IMR-90 (cell line): ENCODE measurements at regions not wholly inside any gene's neighbourhood (a gene's known extent, or its start where the extent isn't known, plus 50 kb on each side); places are given as distances from the start of the nearest gene placed in this dataset.

Source experiments
- ATAC-seq: fragments of 200-7000 bp; cut with Tn5 transposase; 2 replicates; pipeline ENCODE4 v1.9.1; 2020; ENCODE audit warnings: low read depth, mild to moderate bottlenecking, moderate library complexity
- BruUV-seq: library from RNA; stranded (reverse); fragments of 400-500 nt; replicated peaks from 2 replicates; lab custom pipeline; 2021; lab: Mats Ljungman, UMichigan
- CTCF ChIA-PET: fragments of 300-600 bp; formaldehyde crosslinking; extraction: SDS; loops from one replicate; lab custom pipeline; 2021; ENCODE audit warnings: antibody characterized with exemption; lab: Yijun Ruan, JAX
- POLR2A ChIA-PET: fragments of 300-600 bp; sonication (Branson Sonifier 250); formaldehyde crosslinking; loops from one replicate; lab custom pipeline; 2022; ENCODE audit warnings: antibody characterized with exemption; ENCODE audit not compliant: unreplicated experiment; lab: Charles Lee
- DNase-seq: peaks from one replicate; pipeline ENCODE4 v3.0.0; 2013
- H2AFZ ChIP-seq: replicated peaks from 2 replicates; pipeline ENCODE3; 2013; ENCODE audit warnings: low read length, mild to moderate bottlenecking; ENCODE audit not compliant: poor library complexity
- H2AK5ac ChIP-seq: 2 replicates; pipeline ENCODE4 v1.6.1; 2013; ENCODE audit warnings: low read depth, low read length, inconsistent platforms
- H2AK9ac ChIP-seq: replicated peaks from 2 replicates; pipeline ENCODE3; 2013; ENCODE audit warnings: mild to moderate bottlenecking, low read depth, low read length, moderate library complexity; ENCODE audit not compliant: poor library complexity
- H2BK120ac ChIP-seq: 2 replicates; pipeline ENCODE4 v1.6.1; 2013; ENCODE audit warnings: low read depth, low read length, inconsistent platforms
- H2BK15ac ChIP-seq: 3 replicates; pipeline ENCODE4 v1.6.1; 2013; ENCODE audit warnings: low read depth, low read length, inconsistent platforms
- H2BK20ac ChIP-seq: 2 replicates; pipeline ENCODE4 v1.6.1; 2013; ENCODE audit warnings: low read depth, mild to moderate bottlenecking, inconsistent platforms, low read length, moderate library complexity
- H2BK5ac ChIP-seq: 2 replicates; pipeline ENCODE4 v1.6.1; 2013; ENCODE audit warnings: mild to moderate bottlenecking, low read depth, low read length, inconsistent platforms; ENCODE audit not compliant: poor library complexity, severe bottlenecking
- H3K14ac ChIP-seq: replicated peaks from 2 replicates; pipeline ENCODE4 v1.6.1; 2013; ENCODE audit warnings: low read depth, low read length, inconsistent platforms
- H3K18ac ChIP-seq: 2 replicates; pipeline ENCODE4 v1.6.1; 2013; ENCODE audit warnings: low read depth, low read length, control low read depth
- H3K23ac ChIP-seq: 2 replicates; pipeline ENCODE4 v1.6.1; 2013; ENCODE audit warnings: low read depth, low read length, inconsistent platforms
- H3K27ac ChIP-seq: 2 replicates; pipeline ENCODE4 v1.5.1; 2013; ENCODE audit warnings: mild to moderate bottlenecking, control low read depth, low read length; ENCODE audit not compliant: insufficient read depth
- H3K27me3 ChIP-seq: 2 replicates; pipeline ENCODE4 v1.6.1; 2013; ENCODE audit warnings: low read length; ENCODE audit not compliant: control insufficient read depth, insufficient read depth
- H3K36me3 ChIP-seq: 2 replicates; pipeline ENCODE4 v1.6.1; 2013; ENCODE audit warnings: low read length, mixed read lengths; ENCODE audit not compliant: control insufficient read depth, insufficient read depth
- H3K4ac ChIP-seq: 2 replicates; pipeline ENCODE4 v1.6.1; 2013; ENCODE audit warnings: low read depth, low read length, inconsistent platforms
- H3K4me1 ChIP-seq: 2 replicates; pipeline ENCODE4 v1.6.1; 2013; ENCODE audit warnings: low read length, mixed read lengths; ENCODE audit not compliant: control insufficient read depth, insufficient read depth
- H3K4me2 ChIP-seq: 2 replicates; pipeline ENCODE4 v1.6.1; 2013; ENCODE audit warnings: low read depth, mild to moderate bottlenecking, control low read depth, low read length, moderate library complexity
- H3K4me3 ChIP-seq: 2 replicates; pipeline ENCODE4 v1.5.1; 2013; ENCODE audit warnings: low read depth, mild to moderate bottlenecking, control low read depth, low read length, moderate library complexity; ENCODE audit not compliant: insufficient read depth
- H3K56ac ChIP-seq: 2 replicates; pipeline ENCODE4 v1.6.1; 2013; ENCODE audit warnings: low read length, inconsistent platforms; ENCODE audit not compliant: insufficient read depth; ENCODE audit errors: extremely low read depth
- H3K79me1 ChIP-seq, 2 experiments: 2 replicates each; pipeline ENCODE4 v1.6.1; 2013; ENCODE audit warnings: low read length in 2 of 2, inconsistent platforms in 1 of 2, low read depth in 1 of 2
- H3K9ac ChIP-seq: 2 replicates; pipeline ENCODE4 v1.6.1; 2013; ENCODE audit warnings: low read depth, low read length, control low read depth
- H3K9me1 ChIP-seq: 2 replicates; pipeline ENCODE4 v1.6.1; 2013; ENCODE audit warnings: low read length, inconsistent platforms; ENCODE audit not compliant: insufficient read depth
- H3K9me3 ChIP-seq: 2 replicates; pipeline ENCODE4 v1.6.1; 2013; ENCODE audit warnings: low read length; ENCODE audit not compliant: control insufficient read depth, insufficient read depth
- H4K20me1 ChIP-seq: 2 replicates; pipeline ENCODE4 v1.6.1; 2013; ENCODE audit warnings: low read length, inconsistent platforms; ENCODE audit not compliant: insufficient read depth
- H4K5ac ChIP-seq: 2 replicates; pipeline ENCODE4 v1.6.1; 2013; ENCODE audit warnings: mild to moderate bottlenecking, low read depth, low read length, control low read depth
- H4K8ac ChIP-seq, 2 experiments: 2 replicates each; pipeline ENCODE4 v1.6.1; 2013; ENCODE audit warnings: low read depth in 2 of 2, low read length in 2 of 2, control low read depth in 1 of 2, inconsistent platforms in 1 of 2
- H4K91ac ChIP-seq: 2 replicates; pipeline ENCODE4 v1.6.1; 2013; ENCODE audit warnings: low read depth, low read length, inconsistent platforms; ENCODE audit not compliant: insufficient read depth
- CEBPB ChIP-seq: IDR thresholded peaks from 2 replicates; pipeline ENCODE4 v1.6.1; 2012; ENCODE audit warnings: low read depth, low read length, improper control_type of control experiment
- CHD1 ChIP-seq: IDR thresholded peaks from 2 replicates; pipeline ENCODE4 v1.6.1; 2012; ENCODE audit warnings: low read depth, low read length, improper control_type of control experiment
- CTCF ChIP-seq: conservative IDR thresholded peaks from 2 replicates; pipeline ENCODE4 v1.5.1; 2012; ENCODE audit warnings: mild to moderate bottlenecking, low read depth, low read length, improper control_type of control experiment
- ELK1 ChIP-seq: fragments of 150-350 bp; IDR thresholded peaks from 2 replicates; pipeline ENCODE4 v1.6.1; 2016; ENCODE audit warnings: low read depth, mild to moderate bottlenecking, low read length, moderate library complexity, borderline replicate concordance
- FOS ChIP-seq: fragments of 150-350 bp; IDR thresholded peaks from 2 replicates; pipeline ENCODE4 v1.6.1; 2016; ENCODE audit warnings: low read depth, low read length
- MAFK ChIP-seq: IDR thresholded peaks from 2 replicates; pipeline ENCODE4 v1.6.1; 2012; ENCODE audit warnings: low read depth, low read length, improper control_type of control experiment
- MXI1 ChIP-seq: IDR thresholded peaks from 2 replicates; pipeline ENCODE4 v1.6.1; 2012; ENCODE audit warnings: low read depth, mild to moderate bottlenecking, low read length, moderate library complexity, borderline replicate concordance
- RCOR1 ChIP-seq: IDR thresholded peaks from 2 replicates; pipeline ENCODE4 v1.6.1; 2012; ENCODE audit warnings: mild to moderate bottlenecking, low read length, improper control_type of control experiment; ENCODE audit not compliant: insufficient replicate concordance
- SMC3 ChIP-seq: fragments of 150-350 bp; IDR thresholded peaks from 2 replicates; pipeline ENCODE4 v1.6.1; 2016; ENCODE audit warnings: low read depth, mild to moderate bottlenecking, antibody characterized with exemption, low read length, moderate library complexity
- USF2 ChIP-seq: fragments of 150-350 bp; IDR thresholded peaks from 2 replicates; pipeline ENCODE4 v1.6.1; 2017; ENCODE audit warnings: mild to moderate bottlenecking, antibody characterized with exemption, low read length, low read depth
- WGBS, 2 experiments: methylation state at CpG; one replicate each; pipeline versions ENCODE4 v1.1.5 to v1.1.7; 2013; ENCODE audit warnings: missing lambda C conversion rate in 2 of 2; ENCODE audit not compliant: insufficient read length in 1 of 2; ENCODE audit errors: extremely low coverage in 2 of 2; 5-methylcytosine and 5-hydroxymethylcytosine counted together
- dilution Hi-C: fragments of 300-500 bp; cut with HindIII; formaldehyde crosslinking; loops from one replicate; pipeline ENCODE4 v1.14.3; 2018; ENCODE audit warnings: low sequenced_read_pairs; ENCODE audit not compliant: unreplicated experiment
- in situ Hi-C: fragments of 300-500 bp; cut with MboI; formaldehyde crosslinking; loops from 3 replicates; pipeline ENCODE4 v1.14.3; 2019; ENCODE audit warnings: low sequenced_read_pairs, inconsistent platforms, mixed read lengths
- intact Hi-C: fragments of 100-400 bp; cut with micrococcal nuclease; formaldehyde crosslinking; loops from 2 replicates; pipeline ENCODE4 v1.10.0; 2022

GRCh38 chr4:121220698-121221097, 56.6 kb upstream of the TNIP3 start:
- H3K79me1 ChIP-seq = no peaks in the 10 kb centered on the region
- DNase-seq = no peak
- no peak overlapping the region for H3K27ac ChIP-seq
- in situ Hi-C loops (no loop called here), dilution Hi-C loops (no loop called here), intact Hi-C loops (no loop called here)
- ATAC-seq = no peak
- H3K4me1 ChIP-seq = no peaks in the 10 kb centered on the region
- no peak overlapping the region; the same call in 1 of the 2 replicates for H3K18ac ChIP-seq
- no peak overlapping the region for H4K8ac ChIP-seq
- no peak overlapping the region for H2AK9ac ChIP-seq
- no peaks in the 10 kb centered on the region for H3K9me3 ChIP-seq
- BruUV-seq = no TSS peak
- no peak overlapping the region for H3K4me2 ChIP-seq
- no peak overlapping the region for H2BK15ac ChIP-seq
- no peak overlapping the region for H2BK20ac ChIP-seq
- no peak overlapping the region for H3K23ac ChIP-seq
- no peak overlapping the region for H3K4ac ChIP-seq
- no peak overlapping the region for H4K91ac ChIP-seq
- H3K36me3 ChIP-seq = no peaks in the 10 kb centered on the region
- no peak overlapping the region for H2AK5ac ChIP-seq
- ChIA-PET CTCF (no interaction called here), POLR2A (no interaction called here)
- H3K14ac ChIP-seq = no peak overlapping the region
- 62% methylated on average over 4 of the region's 5 CpGs; no CpG with 5 or more reads in 1 of the 2 experiments for WGBS, 2 experiments
- H4K5ac ChIP-seq = no peak overlapping the region
- H3K9me1 ChIP-seq = peaks cover 2% of the 10 kb centered on the region; the same call in 1 of the 2 replicates
- H3K56ac ChIP-seq = no peak overlapping the region
- no peak overlapping the region for H3K9ac ChIP-seq
- no peak overlapping the region for H2BK120ac ChIP-seq
- 0 out of 2 replicates have a peak, but pooled peaks cover 3% of the 10 kb centered on the region for H3K27me3 ChIP-seq
- no peak for TF ChIP-seq MXI1
- no peak for TF ChIP-seq USF2
- TF ChIP-seq FOS = no peak
- TF ChIP-seq MAFK = no peak
- no peak for TF ChIP-seq SMC3
- no peak for TF ChIP-seq ELK1
- no peak for TF ChIP-seq RCOR1
- no peak for TF ChIP-seq CEBPB
- no peak for TF ChIP-seq CTCF
- no peak for TF ChIP-seq CHD1
- no peak overlapping the region for H2AFZ ChIP-seq
- H3K4me3 ChIP-seq = no peak overlapping the region
- no peaks in the 10 kb centered on the region for H4K20me1 ChIP-seq
- no peak overlapping the region for H2BK5ac ChIP-seq
